ENCODE measurements at regions not wholly inside any gene's neighbourhood (a gene's known extent, or its start where the extent isn't known, plus 50 kb on each side); places are given as distances from the start of the nearest gene placed in this dataset.
A peak's percentile ranks its signal among the peaks of the same experiment; 100 is the strongest.

DNA sequence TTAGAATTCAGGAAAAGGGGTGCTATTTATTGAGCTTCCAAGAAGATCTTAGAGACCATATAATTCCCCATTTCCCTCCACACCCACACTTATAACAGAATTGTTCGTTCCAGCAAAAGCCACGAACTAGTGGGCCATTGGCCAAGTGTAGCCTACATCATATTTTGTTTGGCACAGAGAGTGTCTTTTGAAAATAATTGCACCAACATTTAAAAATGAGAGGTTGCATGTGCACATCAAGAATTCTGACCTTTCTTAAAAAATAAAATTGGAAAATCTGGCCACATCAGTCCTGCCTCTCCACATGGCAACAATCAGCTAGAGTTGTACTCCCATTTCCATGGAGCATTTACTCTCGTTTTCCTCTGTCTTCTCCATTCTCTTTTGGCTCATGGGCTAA, 655.5 kb upstream of the FANCL start:
- no peak for ATAC-seq
- H3K27ac ChIP-seq: no peak overlapping the region
- peaks cover 4% of the 10 kb centered on the region for H3K27me3 ChIP-seq (ENCODE audit: low read depth)
- no peak overlapping the region for H3K4me3 ChIP-seq
- TF ChIP-seq CTCF (IDR thresholded peaks at IDR 0.05): no peak
- no peak for DNase-seq
- no peaks in the 10 kb centered on the region for H3K36me3 ChIP-seq
- H3K4me1 ChIP-seq: no peaks in the 10 kb centered on the region
- H3K9me3 ChIP-seq: no peaks in the 10 kb centered on the region
- intact Hi-C loops (cut with DNase I): no loop called here

- DNase-seq (no peak), ATAC-seq (no peak)
- H3K4me1 ChIP-seq: no peaks in the 10 kb centered on the region
- H3K36me3 ChIP-seq: no peaks in the 10 kb centered on the region
- H3K27ac ChIP-seq: no peak overlapping the region
- intact Hi-C loops (cut with DNase I): no loop called here
- TF ChIP-seq CTCF (IDR thresholded peaks at IDR 0.05): no peak
- H3K9me3 ChIP-seq: no peaks in the 10 kb centered on the region
- H3K4me3 ChIP-seq: no peak overlapping the region
- H3K27me3 ChIP-seq (ENCODE audit: low read depth): peaks cover 1% of the 10 kb centered on the region
These were observed 654.7 kb upstream of the FANCL start for GRCh38 chr2:58895857-58896256.

DNA sequence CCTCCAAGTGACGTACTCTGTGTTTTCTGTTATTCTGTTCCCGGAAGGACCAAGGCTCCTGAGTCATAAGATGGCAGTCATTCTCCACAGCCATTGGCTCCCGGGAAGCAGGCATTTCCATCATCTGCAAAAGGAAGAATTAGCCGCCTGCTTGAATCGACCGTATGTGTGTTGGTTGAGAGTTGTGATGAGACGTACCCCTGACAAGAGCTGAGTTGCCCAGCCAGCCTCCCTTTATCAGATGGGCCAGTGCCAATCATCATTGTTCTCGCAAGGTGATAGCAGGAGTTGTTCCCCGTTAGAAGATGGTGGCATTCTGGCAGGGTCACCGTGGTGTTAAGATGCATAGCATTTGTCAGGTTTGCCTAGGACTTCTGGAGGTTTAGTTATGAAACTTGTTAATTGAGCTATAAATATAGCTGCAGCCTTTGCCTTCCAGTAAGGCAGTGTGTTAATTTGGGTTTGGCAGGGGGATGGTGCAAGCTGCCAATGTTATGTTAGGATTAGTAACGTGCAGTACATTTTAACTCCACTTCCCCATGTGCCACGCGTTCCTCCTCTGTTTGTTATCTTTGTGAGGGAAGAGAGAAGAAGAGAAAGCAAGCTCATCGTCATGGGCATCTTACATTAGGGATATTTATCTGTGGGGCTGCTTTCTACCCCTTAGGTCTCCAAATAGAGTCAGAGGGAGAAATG, 652.7 kb upstream of the FANCL start:
- Histone ChIP-seq H3K27ac (no peak overlapping the region), H3K36me3 (no peaks in the 10 kb centered on the region), H3K4me1 (no peaks in the 10 kb centered on the region), H3K9me3 (no peaks in the 10 kb centered on the region), H3K27me3 (ENCODE audit: low read depth) (no peaks in the 10 kb centered on the region), H3K4me3 (no peak overlapping the region)
- no peak for DNase-seq
- intact Hi-C loops (cut with DNase I): no loop called here
- no peak for TF ChIP-seq CTCF (IDR thresholded peaks at IDR 0.05)
- no peak for ATAC-seq

GRCh38 chr2:58891828-58892377, 650.8 kb upstream of the FANCL start:
- DNase-seq (no peak), ATAC-seq (no peak)
- TF ChIP-seq CTCF (IDR thresholded peaks at IDR 0.05): no peak
- Histone ChIP-seq H3K4me3 (no peak overlapping the region), H3K9me3 (no peaks in the 10 kb centered on the region), H3K27ac (no peak overlapping the region), H3K4me1 (no peaks in the 10 kb centered on the region), H3K36me3 (no peaks in the 10 kb centered on the region), H3K27me3 (ENCODE audit: low read depth) (no peaks in the 10 kb centered on the region)
- intact Hi-C loops (cut with DNase I): no loop called here

GRCh38 chr2:58890865-58891525, 649.9 kb upstream of the FANCL start:
- no peak overlapping the region for H3K4me3 ChIP-seq
- TF ChIP-seq CTCF (IDR thresholded peaks at IDR 0.05): no peak
- no peaks in the 10 kb centered on the region for H3K36me3 ChIP-seq
- no peaks in the 10 kb centered on the region for H3K4me1 ChIP-seq
- no peaks in the 10 kb centered on the region for H3K27me3 ChIP-seq (ENCODE audit: low read depth)
- no peaks in the 10 kb centered on the region for H3K9me3 ChIP-seq
- DNase-seq: no peak
- ATAC-seq: peak in 1 of 2 donors; percentile 33
- intact Hi-C loops (cut with DNase I): no loop called here
- no peak overlapping the region for H3K27ac ChIP-seq
